ENCODE measurements at regions not wholly inside any gene's neighbourhood (a gene's known extent, or its start where the extent isn't known, plus 50 kb on each side); places are given as distances from the start of the nearest gene placed in this dataset.

GRCh38 chr18:3333056-3333720, 71.3 kb downstream of the MYL12B start:
- no peak for TF ChIP-seq CTCF (IDR thresholded peaks at IDR 0.05)
- no peak for TF ChIP-seq POLR2A (IDR thresholded peaks at IDR 0.05)

All from body of pancreas (tissue), 4 donors.